Stimulated activated naive CD8-positive, alpha-beta T cell treated with anti-CD3 and anti-CD28 coated beads, Interleukin-15, Interleukin-2, amounts not matched to agents 100 U/mL and 50 U/mL, for 24 hours (primary cell): ENCODE measurements at regions not wholly inside any gene's neighbourhood (a gene's known extent, or its start where the extent isn't known, plus 50 kb on each side); places are given as distances from the start of the nearest gene placed in this dataset.
"Not testable (repeated sequence)": the region's sequence is repeated elsewhere in the genome, so short reads cannot be mapped to it uniquely, and the experiment has no call there.

Experiments used
- ATAC-seq: fragments of 150-1000 bp; cut with Tn5 transposase; one replicate; pipeline ENCODE4 v1.10.0; 2021
- DNase-seq: peaks from one replicate; pipeline ENCODE4 v3.0.0; 2021

DNA sequence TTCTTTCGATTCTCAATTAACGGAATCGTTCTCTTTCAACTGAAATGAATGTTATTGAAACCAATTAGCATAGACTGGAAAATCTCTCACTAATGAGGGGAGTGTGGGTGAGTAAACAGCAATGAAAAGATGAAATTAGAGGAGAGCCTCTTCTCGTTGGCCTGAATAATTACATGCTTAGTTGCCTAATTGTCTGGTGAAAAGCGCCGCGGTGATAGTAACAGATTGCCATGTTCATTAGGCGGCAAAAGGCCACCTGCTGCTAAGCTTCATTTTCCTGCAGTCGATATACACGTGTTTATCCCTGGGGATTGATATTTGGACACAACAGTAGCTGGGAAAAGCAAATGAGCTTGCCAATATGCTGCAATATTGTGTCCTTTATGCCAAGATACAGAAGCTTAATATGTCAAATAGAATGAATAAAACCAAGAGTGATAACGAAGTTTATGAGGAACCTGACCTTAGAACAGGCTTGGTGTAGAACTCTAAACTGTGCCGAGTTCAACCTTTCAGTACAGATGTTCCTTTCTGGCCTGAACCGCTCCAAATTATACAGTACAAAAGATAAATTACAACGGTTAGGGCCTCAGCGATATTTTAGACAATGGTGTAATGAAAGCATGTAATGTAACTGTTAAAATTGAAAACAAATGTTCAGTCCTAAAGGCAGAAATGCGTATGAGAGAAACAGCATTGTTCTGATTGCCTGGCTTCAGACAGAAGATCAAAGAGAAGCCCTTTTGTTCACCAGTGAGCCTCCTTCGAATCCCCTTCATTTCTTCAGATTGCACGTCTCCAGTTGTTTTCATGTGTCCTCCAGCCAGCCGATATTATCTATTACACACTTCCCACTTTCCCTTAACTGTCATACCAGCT is 185.2 kb downstream of the SHOX2 start:
- DNase-seq = no peak
- no peak for ATAC-seq

DNA sequence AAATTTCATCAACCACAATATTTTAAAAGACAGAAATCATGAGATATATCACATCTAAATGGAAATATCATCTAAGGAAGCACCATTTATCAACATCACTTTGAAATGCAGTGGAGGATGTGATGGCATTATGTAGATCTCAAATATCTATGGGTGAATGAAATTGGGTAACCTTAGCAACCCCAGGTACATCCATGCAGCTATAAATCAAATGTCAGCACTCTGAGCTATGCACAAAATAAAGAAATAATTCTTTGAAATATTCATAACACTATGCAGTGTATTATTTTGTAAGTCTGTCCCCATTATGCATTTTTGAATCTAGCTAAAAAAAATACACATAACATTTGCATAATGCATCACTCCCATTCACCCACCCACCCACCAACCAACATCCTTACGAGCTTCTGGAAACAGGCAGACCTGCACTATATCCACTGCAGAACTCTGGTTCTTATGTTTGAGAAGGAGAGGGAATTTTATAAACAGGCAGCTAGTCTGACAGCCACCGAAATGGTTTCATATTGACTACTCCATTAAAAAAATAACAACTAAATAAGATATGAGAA is 186.8 kb downstream of the SHOX2 start:
- no peak for DNase-seq
- ATAC-seq = no peak

GRCh38 chr3:157918402-157918801 is 187.8 kb downstream of the SHOX2 start:
- DNase-seq = no peak
- ATAC-seq = no peak

DNA sequence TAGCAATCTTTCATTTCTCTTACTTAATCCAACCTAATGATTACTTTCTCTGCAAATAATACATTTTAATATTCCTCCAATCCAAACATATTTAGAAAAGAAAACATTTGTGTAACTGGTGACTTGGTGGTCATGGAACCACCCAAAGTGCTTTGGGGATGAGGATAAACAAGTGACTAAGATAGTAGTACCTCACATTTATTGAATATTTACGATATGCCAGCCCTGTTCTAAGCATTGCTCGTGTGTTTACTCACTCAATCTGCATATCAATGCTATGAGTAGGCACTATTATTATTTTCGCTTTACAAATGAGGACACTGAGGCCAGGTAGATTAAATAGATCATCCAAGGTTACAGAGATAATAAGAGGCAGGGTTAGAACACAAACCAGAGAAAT is 189.5 kb downstream of the SHOX2 start:
- DNase-seq (no peak), ATAC-seq (no peak)

DNA sequence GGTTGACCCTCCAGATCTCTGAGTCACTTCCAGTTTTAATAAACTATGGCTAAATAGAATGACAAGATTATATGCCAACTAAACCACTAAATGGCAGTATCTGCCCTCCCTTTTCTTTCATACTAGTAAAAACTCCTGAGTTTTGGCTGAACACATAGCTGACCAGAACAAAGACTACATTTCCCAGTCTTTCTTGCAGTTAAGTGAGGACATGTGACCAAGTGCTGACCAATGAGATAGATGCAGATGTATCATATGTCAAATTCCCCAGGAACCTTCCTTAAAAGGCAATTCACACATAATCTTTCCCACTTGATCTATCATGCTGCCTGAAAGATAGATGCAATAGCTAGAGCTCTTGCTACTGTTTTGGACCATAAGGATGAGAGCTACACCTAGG is 191.3 kb downstream of the SHOX2 start:
- DNase-seq = no peak
- no peak for ATAC-seq

- ATAC-seq = no peak
- DNase-seq = no peak
These were observed 192.5 kb downstream of the SHOX2 start for GRCh38 chr3:157913741-157914150.

GRCh38 chr3:157912514-157913451 is 193.4 kb downstream of the SHOX2 start:
- ATAC-seq (no peak), DNase-seq (no peak)

GRCh38 chr3:157906627-157907026 is 199.6 kb downstream of the SHOX2 start:
- no peak for DNase-seq
- ATAC-seq = no peak

DNA sequence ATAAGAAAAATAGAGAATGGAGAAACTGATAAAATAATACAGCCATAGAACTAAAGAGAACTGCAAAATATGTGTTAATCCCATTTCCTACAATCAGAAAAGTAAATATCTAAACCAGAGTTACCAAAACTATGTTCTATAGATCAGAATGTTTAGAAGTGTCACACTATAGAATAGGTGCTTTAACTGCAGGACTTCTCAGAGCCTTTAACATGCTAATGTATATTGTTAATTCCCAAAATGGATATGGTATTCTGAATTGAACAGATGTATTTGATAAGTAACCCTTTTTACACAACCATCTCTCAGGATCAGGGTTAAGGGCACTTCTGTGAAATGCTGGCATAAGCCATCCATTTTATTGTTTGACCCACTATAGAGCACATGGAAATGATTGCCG is 200.3 kb downstream of the SHOX2 start:
- ATAC-seq (no peak), DNase-seq (no peak)

GRCh38 chr3:157902680-157903079 is 203.5 kb downstream of the SHOX2 start:
- not testable (repeated sequence) for DNase-seq, ATAC-seq

- no peak for DNase-seq
These were observed 218.2 kb downstream of the SHOX2 start for GRCh38 chr3:157888040-157888439.

GRCh38 chr3:157876556-157876955 is 229.7 kb downstream of the SHOX2 start:
- no peak for ATAC-seq
- DNase-seq = no peak

More at GRCh38 chr3:157888040-157888439, 218.2 kb downstream of the SHOX2 start:
- ATAC-seq = no peak

DNA sequence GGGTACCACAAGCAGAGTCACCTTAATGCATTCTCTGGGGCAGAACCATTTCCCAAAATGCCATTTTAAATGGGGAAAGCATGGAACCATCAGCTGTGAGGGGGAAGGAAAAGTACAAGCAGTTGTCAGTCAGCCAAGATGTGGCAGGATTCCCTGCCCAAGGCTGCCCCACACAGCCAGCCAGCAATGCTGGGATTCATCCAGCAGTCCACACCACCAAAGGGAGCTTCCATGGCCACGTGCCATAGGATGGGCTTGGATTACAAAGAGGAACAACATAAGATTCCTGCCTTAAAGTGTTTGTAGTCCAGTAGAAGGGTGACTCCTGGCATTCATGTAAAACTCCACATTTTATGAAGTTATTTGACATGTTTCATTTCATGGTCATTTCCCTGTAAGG is 233.3 kb downstream of the SHOX2 start:
- ATAC-seq (no peak), DNase-seq (no peak)

DNA sequence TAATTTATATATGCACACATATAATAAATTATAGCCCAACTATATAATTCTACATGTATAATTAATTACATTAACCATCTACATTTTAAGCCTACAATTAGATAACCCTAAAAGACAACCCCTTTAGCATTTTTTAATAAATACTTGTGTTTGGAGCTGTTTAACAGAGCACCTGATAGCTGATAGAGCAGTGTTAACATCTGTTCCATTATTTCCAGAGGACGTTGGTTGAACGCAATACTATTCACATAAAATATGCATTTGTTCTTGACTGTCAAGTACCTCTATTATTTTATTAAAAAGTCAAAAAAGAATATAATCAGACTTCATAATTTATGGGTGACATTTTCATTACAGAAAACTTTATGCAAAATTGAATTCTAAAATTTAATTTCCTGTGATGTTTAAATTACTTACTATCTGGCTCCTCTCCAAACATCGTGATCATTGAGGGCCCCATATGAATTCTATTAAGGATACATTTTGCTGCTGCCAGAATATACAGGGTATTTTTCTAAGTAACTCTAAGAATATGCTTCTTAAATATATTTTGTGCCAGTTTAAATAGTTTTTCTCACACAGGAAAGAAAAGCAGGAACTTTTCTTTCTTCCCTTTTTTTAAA is 234.3 kb downstream of the SHOX2 start:
- DNase-seq (no peak), ATAC-seq (no peak)

- ATAC-seq = no peak
- DNase-seq = no peak
These were observed 235.0 kb downstream of the SHOX2 start for GRCh38 chr3:157871248-157871647.

- DNase-seq = no peak
These were observed 237.3 kb downstream of the SHOX2 start for GRCh38 chr3:157868946-157869345.

DNA sequence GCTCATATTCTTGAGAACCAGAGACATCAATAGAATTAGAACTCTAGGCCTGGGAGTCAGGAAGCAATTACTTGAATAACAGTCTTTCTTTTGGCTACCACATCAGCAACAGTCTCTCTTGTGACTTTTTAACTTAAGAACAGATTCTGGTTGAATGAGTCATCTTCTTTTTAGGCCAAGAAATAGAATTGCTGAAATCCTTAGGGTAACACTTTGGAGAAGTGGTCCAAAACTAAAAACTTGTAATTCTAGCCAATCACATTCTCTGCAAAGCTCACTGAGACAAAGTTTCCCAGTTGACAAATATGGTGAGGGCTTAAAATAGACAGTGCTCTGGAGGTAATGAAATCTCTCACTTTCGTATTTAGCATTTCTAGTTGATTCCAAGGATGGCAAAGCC is 238.0 kb downstream of the SHOX2 start:
- no peak for DNase-seq
- ATAC-seq = no peak

More at GRCh38 chr3:157868946-157869345, 237.3 kb downstream of the SHOX2 start:
- no peak for ATAC-seq

DNA sequence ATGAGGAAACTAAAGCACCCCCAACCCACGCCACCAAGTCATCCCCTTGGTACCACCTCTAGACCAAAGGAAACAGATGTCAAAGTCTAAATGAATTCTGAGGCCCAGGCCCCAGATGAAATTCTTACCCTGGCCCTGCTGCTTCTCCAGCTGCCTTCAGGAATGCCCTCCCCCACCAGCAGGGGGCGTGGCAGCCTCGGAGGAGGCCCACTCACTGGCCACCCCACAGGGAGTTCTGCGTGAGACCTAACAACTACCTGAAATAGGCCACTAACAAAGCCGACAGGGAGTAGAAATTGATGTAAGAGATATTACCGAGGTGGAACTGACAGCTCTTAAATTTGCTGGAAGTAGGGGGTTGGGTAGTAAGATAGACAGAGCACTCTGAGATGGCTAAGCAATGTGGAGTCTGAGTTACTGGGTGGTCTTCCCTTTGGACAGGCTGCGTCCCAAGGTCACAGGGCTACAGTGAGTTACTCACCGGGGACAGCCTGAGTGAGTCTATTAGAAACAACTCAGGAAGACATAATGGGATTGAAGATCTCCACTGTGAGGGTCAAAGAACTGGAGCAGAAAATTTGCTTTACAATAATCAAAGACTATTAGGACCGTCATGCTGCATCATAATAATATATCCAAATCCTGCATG is 240.7 kb downstream of the SHOX2 start:
- ATAC-seq = peak; percentile 55

DNA sequence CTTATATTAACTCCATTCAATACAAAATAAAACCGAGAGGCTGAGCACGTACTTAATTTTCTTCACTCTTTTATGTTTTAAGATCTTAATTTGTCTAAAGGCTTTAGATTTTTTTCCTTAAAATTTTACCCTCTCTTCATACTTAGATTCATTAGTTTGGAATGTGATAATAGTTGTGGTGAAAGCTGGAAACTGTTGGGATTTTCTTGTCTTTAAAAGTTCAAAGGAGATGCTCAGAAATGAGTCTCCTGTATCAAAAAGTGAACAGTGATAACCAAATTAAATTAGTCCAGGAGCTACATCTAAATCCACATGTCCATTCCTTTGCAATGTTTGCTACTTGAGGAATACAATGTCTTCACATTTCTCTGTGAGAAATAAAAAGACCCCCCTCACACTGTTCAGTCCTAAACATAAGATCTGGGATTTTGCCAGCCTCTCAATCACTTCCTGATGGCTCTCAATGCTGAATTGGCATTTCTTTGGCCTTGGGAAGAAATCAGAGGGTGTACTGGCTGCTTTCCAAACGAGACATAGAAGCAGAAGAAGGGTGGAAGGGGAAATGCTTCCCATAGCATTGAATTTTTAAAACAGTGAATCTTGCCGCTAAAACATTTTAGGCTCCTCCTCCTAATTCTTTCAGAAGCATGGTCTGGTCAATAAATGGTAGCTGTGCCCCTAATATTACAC is 245.0 kb downstream of the SHOX2 start:
- no peak for DNase-seq
- no peak for ATAC-seq

More for the DNA sequence above, 240.7 kb downstream of the SHOX2 start:
- peak; percentile 60 for DNase-seq

DNA sequence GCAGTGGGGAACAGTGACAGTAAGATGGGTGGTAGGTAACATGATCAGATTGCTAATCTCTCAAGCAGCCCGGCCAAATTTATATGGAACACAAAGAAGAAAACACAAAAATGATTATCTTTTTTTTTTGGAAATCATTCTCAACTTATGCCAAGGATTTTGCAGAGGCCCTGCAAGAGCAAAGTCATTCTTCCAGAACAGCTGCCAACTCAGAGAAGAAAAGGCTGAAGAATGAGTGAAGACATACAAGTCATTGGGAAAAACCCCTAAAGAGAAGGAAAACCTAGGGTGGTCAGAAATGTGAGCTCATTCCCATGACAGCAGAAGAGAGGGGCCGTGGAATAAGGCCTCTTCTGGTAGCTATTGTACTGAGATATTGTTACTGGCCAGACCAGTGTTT is 246.7 kb downstream of the SHOX2 start:
- no peak for DNase-seq

GRCh38 chr3:157858821-157859220 is 247.4 kb downstream of the SHOX2 start:
- no peak for DNase-seq
- no peak for ATAC-seq

More for the DNA sequence above, 246.7 kb downstream of the SHOX2 start:
- ATAC-seq = no peak
